HCT116 (cell line): ENCODE measurements at regions not wholly inside any gene's neighbourhood (a gene's known extent, or its start where the extent isn't known, plus 50 kb on each side); places are given as distances from the start of the nearest gene placed in this dataset.

Source experiments
- ELF1 ChIP-seq: IDR thresholded peaks from 2 replicates; pipeline ENCODE4 v1.6.1; 2012; ENCODE audit warnings: low read depth, borderline replicate concordance
- EZH2 ChIP-seq: fragments of 200-600 bp; sonication (generic); IDR thresholded peaks from 2 replicates; pipeline ENCODE4 v1.6.1; 2017; ENCODE audit warnings: antibody characterized with exemption, mixed run types
- JUND ChIP-seq: IDR thresholded peaks from 2 replicates; pipeline ENCODE4 v1.6.1; 2012
- POLR2A ChIP-seq: IDR thresholded peaks from 2 replicates; pipeline ENCODE4 v1.7.0; 2011; ENCODE audit warnings: borderline replicate concordance; ENCODE audit not compliant: insufficient read depth, insufficient read length; ENCODE audit errors: extremely low read depth
- POLR2AphosphoS5 ChIP-seq: IDR thresholded peaks from 2 replicates; pipeline ENCODE4 v1.6.1; 2011; ENCODE audit warnings: mild to moderate bottlenecking, low read depth, low read length, moderate library complexity
- SP1 ChIP-seq: IDR thresholded peaks from 2 replicates; pipeline ENCODE4 v1.6.1; 2012; ENCODE audit warnings: low read depth
- TF ChIP-seq, protein P1 (sequence below), 3 experiments: fragments of 200-600 bp in 1 of 3; sonication (generic) in 1 of 3; IDR thresholded peaks in 2 of 3; conservative IDR thresholded peaks in 1 of 3; 2 replicates each; pipeline ENCODE4 v1.5.1; 2012 to 2017; ENCODE audit warnings: low read depth in 2 of 3, low read length in 2 of 3, antibody characterized with exemption in 1 of 3, borderline replicate concordance in 1 of 3, control low read depth in 1 of 3, mild to moderate bottlenecking in 1 of 3, mixed read lengths in 1 of 3, mixed run types in 1 of 3, moderate library complexity in 1 of 3; ENCODE audit not compliant: insufficient read depth in 1 of 3
- TF ChIP-seq, protein P2 (sequence below): IDR thresholded peaks from 2 replicates; pipeline ENCODE4 v1.6.1; 2012; ENCODE audit warnings: low read depth

DNA sequence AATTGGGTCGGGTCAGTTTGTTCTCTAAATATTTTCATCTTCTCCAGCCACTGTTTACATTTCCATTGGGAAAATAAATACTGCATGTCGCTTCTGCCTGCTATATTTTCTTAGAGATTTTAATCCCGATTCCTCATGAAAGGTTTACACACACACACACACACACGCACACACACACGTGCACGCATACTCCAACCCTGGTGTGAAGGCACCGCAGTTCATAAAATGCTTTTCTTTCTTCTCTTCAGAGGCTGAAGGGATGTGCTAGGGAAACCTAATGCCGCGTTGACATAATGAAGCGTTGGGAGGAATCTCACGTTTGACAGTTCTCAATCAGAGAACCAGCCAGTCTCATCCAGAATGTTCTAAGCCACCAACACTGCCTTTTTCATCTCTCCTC lies 222.9 kb upstream of the IRX3 start:
- TF ChIP-seq JUND (no peak), POLR2A (no peak), EZH2 (no peak), ELF1 (no peak), SP1 (no peak), POLR2AphosphoS5 (no peak)
- TF ChIP-seq, protein P1, sequence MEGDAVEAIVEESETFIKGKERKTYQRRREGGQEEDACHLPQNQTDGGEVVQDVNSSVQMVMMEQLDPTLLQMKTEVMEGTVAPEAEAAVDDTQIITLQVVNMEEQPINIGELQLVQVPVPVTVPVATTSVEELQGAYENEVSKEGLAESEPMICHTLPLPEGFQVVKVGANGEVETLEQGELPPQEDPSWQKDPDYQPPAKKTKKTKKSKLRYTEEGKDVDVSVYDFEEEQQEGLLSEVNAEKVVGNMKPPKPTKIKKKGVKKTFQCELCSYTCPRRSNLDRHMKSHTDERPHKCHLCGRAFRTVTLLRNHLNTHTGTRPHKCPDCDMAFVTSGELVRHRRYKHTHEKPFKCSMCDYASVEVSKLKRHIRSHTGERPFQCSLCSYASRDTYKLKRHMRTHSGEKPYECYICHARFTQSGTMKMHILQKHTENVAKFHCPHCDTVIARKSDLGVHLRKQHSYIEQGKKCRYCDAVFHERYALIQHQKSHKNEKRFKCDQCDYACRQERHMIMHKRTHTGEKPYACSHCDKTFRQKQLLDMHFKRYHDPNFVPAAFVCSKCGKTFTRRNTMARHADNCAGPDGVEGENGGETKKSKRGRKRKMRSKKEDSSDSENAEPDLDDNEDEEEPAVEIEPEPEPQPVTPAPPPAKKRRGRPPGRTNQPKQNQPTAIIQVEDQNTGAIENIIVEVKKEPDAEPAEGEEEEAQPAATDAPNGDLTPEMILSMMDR (IDR thresholded peaks at IDR 0.05 in 2 of 3, conservative IDR thresholded peaks at IDR 0.05 in 1 of 3; ENCODE audit: borderline replicate concordance in 1 of 3, insufficient read depth in 1 of 3, low read depth in 2 of 3, low read length in 2 of 3): no peak
- TF ChIP-seq, protein P2, sequence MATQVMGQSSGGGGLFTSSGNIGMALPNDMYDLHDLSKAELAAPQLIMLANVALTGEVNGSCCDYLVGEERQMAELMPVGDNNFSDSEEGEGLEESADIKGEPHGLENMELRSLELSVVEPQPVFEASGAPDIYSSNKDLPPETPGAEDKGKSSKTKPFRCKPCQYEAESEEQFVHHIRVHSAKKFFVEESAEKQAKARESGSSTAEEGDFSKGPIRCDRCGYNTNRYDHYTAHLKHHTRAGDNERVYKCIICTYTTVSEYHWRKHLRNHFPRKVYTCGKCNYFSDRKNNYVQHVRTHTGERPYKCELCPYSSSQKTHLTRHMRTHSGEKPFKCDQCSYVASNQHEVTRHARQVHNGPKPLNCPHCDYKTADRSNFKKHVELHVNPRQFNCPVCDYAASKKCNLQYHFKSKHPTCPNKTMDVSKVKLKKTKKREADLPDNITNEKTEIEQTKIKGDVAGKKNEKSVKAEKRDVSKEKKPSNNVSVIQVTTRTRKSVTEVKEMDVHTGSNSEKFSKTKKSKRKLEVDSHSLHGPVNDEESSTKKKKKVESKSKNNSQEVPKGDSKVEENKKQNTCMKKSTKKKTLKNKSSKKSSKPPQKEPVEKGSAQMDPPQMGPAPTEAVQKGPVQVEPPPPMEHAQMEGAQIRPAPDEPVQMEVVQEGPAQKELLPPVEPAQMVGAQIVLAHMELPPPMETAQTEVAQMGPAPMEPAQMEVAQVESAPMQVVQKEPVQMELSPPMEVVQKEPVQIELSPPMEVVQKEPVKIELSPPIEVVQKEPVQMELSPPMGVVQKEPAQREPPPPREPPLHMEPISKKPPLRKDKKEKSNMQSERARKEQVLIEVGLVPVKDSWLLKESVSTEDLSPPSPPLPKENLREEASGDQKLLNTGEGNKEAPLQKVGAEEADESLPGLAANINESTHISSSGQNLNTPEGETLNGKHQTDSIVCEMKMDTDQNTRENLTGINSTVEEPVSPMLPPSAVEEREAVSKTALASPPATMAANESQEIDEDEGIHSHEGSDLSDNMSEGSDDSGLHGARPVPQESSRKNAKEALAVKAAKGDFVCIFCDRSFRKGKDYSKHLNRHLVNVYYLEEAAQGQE: no peak
